ENCODE measurements at regions not wholly inside any gene's neighbourhood (a gene's known extent, or its start where the extent isn't known, plus 50 kb on each side); places are given as distances from the start of the nearest gene placed in this dataset.

- TF ChIP-seq CTCF (IDR thresholded peaks at IDR 0.05; ENCODE audit: low read length) (no peak), EZH2phosphoT487 (IDR thresholded peaks at IDR 0.05; ENCODE audit: low read length) (no peak), EZH2 (optimal IDR thresholded peaks at IDR 0.05; ENCODE audit: low read depth, low read length) (no peak)
These were observed 938.4 kb downstream of the MCTP2 start for GRCh38 chr15:95169541-95170459.

Data from MM.1S (cell line).